HFFc6 (cell line): ENCODE measurements at regions not wholly inside any gene's neighbourhood (a gene's known extent, or its start where the extent isn't known, plus 50 kb on each side); places are given as distances from the start of the nearest gene placed in this dataset.

ENCODE experiments used
- DNase-seq: peaks from one replicate; pipeline ENCODE4 v3.0.0-alpha.2; 2018
- H3K27ac Mint-ChIP-seq: 2 replicates; pipeline ENCODE4 v1.8.0; 2020; ENCODE audit warnings: mild to moderate bottlenecking, mixed read lengths
- H3K27me3 Mint-ChIP-seq: 2 replicates; pipeline ENCODE4 v1.8.0; 2021; ENCODE audit warnings: mild to moderate bottlenecking, moderate library complexity, mixed read lengths; ENCODE audit not compliant: insufficient read depth
- H3K36me3 Mint-ChIP-seq: 2 replicates; pipeline ENCODE4 v1.8.0; 2021; ENCODE audit warnings: low read depth, mixed read lengths
- H3K4me1 Mint-ChIP-seq: 2 replicates; pipeline ENCODE4 v1.8.0; 2020; ENCODE audit warnings: low read depth, mixed read lengths
- H3K4me3 Mint-ChIP-seq: 2 replicates; pipeline ENCODE4 v1.8.0; 2020; ENCODE audit warnings: mild to moderate bottlenecking, moderate library complexity, mixed read lengths
- H3K9me3 Mint-ChIP-seq: 2 replicates; pipeline ENCODE4 v1.8.0; 2020; ENCODE audit warnings: mild to moderate bottlenecking, mixed read lengths
- TF ChIP-seq, protein P1 (sequence below): fragments of 200-600 bp; sonication (generic); IDR thresholded peaks from 2 replicates; pipeline ENCODE4 v1.5.0; 2021; ENCODE audit warnings: antibody characterized with exemption, mild to moderate bottlenecking

DNA sequence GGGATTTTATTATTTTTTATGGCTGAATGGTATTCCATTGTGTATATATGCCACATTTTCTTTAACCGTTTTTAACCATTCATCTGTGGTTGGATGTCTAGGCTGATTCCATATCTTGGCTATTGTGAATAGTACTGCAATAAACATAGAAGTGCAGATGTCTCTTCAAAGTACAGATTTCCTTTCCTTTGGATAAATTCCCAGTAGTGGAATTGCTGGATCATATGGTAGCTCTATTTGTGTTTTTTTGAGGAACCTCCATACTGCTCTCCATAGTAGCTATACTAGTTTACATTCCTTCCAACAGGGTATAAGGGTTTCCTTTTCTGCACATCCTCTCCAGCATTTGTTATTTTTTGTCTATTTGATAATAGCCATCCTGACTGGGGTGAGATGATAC is 71.9 kb upstream of the SEZ6L start:
- Mint-ChIP-seq H3K4me3 (no peak overlapping the region), H3K4me1 (no peaks in the 10 kb centered on the region), H3K27ac (no peak overlapping the region), H3K27me3 (no peaks in the 10 kb centered on the region), H3K9me3 (peaks cover 65% of the 10 kb centered on the region), H3K36me3 (no peaks in the 10 kb centered on the region; the same call in 1 of the 2 replicates)
- DNase-seq = no peak
- TF ChIP-seq, protein P1, sequence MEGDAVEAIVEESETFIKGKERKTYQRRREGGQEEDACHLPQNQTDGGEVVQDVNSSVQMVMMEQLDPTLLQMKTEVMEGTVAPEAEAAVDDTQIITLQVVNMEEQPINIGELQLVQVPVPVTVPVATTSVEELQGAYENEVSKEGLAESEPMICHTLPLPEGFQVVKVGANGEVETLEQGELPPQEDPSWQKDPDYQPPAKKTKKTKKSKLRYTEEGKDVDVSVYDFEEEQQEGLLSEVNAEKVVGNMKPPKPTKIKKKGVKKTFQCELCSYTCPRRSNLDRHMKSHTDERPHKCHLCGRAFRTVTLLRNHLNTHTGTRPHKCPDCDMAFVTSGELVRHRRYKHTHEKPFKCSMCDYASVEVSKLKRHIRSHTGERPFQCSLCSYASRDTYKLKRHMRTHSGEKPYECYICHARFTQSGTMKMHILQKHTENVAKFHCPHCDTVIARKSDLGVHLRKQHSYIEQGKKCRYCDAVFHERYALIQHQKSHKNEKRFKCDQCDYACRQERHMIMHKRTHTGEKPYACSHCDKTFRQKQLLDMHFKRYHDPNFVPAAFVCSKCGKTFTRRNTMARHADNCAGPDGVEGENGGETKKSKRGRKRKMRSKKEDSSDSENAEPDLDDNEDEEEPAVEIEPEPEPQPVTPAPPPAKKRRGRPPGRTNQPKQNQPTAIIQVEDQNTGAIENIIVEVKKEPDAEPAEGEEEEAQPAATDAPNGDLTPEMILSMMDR = no peak

DNA sequence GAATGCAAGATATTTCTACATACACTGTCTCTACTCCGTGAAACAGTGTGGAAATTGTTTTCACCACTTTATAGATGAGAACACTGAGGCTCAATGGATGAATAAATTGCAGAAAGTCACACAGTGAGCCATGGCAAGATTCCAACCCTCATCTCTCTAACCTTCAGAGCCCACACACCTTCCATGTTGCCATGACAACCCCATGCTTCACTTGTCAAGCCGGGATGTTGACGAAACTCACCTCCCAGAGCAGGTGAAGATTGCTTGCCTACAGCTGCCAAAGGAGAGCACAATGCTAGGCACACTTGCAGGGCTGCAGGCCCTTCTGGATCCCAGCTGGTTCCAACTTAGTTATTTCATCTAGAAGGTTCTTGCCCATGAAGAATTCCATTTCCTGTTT is 71.4 kb upstream of the SEZ6L start:
- H3K27ac Mint-ChIP-seq = no peak overlapping the region
- TF ChIP-seq, protein P1 = no peak
- no peaks in the 10 kb centered on the region for H3K36me3 Mint-ChIP-seq
- no peak overlapping the region for H3K4me3 Mint-ChIP-seq
- no peak for DNase-seq
- H3K9me3 Mint-ChIP-seq = peaks cover 63% of the 10 kb centered on the region
- H3K4me1 Mint-ChIP-seq = no peaks in the 10 kb centered on the region
- no peaks in the 10 kb centered on the region for H3K27me3 Mint-ChIP-seq

DNA sequence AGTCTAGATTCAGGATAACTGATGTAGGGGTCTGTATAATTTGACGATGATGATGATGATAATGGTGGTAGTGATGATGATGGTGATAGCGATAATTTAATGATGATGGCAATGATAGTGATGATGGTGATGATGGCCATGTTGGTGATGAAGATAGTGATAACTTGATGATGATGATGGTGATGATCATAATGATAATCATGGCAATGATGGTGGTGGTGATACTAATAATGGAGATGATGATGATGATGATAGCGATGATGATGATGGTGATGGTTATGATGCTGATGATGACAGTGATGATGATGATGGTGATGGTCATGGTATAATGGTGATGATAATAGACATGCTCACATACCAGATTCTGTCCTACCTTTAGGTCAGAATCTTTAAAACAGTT is 66.2 kb upstream of the SEZ6L start:
- no peak for DNase-seq
- Mint-ChIP-seq H3K4me1 (no peaks in the 10 kb centered on the region), H3K36me3 (peaks cover 5% of the 10 kb centered on the region; the same call in 1 of the 2 replicates), H3K27me3 (no peaks in the 10 kb centered on the region; the same call in none of the 2 replicates), H3K27ac (no peak overlapping the region), H3K4me3 (no peak overlapping the region), H3K9me3 (peaks cover 62% of the 10 kb centered on the region)
- TF ChIP-seq, protein P1 = no peak

DNA sequence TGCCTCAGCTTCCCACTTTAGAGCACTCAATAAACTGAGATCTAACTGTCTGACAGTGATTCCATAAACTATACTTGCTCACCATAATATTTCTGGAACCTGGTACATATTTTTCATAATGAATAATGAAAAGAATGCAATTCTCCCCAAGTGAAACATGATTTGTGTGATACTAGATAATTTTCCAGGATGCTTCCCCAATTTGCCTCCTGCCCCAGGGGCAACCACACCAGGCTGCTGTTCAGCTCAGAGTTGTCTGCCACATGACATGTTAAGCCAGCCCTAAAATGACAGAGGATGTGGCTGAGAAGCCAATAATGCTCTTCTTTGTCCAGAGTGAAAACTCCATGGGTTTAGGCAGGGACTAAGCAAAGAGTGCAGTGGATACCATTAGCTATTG is 62.9 kb upstream of the SEZ6L start:
- TF ChIP-seq, protein P1 = no peak
- H3K9me3 Mint-ChIP-seq = peaks cover 67% of the 10 kb centered on the region
- no peaks in the 10 kb centered on the region for H3K4me1 Mint-ChIP-seq
- H3K4me3 Mint-ChIP-seq = no peak overlapping the region
- peaks cover 12% of the 10 kb centered on the region for H3K36me3 Mint-ChIP-seq
- no peak for DNase-seq
- no peak overlapping the region for H3K27ac Mint-ChIP-seq
- no peaks in the 10 kb centered on the region; the same call in none of the 2 replicates for H3K27me3 Mint-ChIP-seq

DNA sequence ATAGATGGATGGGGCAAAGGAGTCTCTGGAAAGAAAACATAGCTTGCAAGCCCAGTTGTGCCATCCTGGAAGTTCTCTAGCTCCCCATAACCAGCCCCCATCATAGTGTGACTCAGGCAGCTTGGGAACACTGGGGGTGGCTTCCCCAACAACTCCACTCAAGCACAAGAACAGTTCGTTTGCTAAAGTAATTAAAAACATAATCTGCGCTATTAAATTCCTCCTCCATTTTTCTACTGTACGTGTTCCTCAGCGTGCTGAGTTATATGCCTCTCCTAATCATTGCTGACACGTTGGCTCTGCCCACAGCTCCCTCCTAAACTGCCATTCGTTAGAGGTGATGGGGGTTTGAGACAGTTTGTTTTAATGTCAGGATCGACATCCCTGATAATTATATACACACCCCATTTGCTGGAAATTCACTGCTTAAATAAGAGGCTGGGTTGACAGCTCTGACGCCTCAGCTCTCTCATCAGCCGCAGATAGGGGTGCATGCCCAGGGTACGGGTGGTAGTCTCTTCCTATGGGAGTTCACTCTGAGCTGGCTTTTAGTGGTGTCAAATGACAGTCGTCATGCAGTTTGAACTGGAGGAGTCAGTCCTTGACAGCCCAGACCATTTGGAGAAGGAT is 59.5 kb upstream of the SEZ6L start:
- Mint-ChIP-seq H3K9me3 (peaks cover 74% of the 10 kb centered on the region), H3K27me3 (no peaks in the 10 kb centered on the region; the same call in none of the 2 replicates), H3K36me3 (peaks cover 17% of the 10 kb centered on the region), H3K27ac (no peak overlapping the region), H3K4me1 (no peaks in the 10 kb centered on the region), H3K4me3 (no peak overlapping the region)
- TF ChIP-seq, protein P1 = no peak
- DNase-seq = no peak
